CD4-positive, alpha-beta T cell (primary cell): ENCODE measurements at regions not wholly inside any gene's neighbourhood (a gene's known extent, or its start where the extent isn't known, plus 50 kb on each side); places are given as distances from the start of the nearest gene placed in this dataset.

Source experiments
- ATAC-seq: fragments of 200-7000 bp; cut with Tn5 transposase; one replicate; pipeline ENCODE4 v1.10.0; 2022; ENCODE audit warnings: mild to moderate bottlenecking; ENCODE audit not compliant: poor library complexity
- CTCF ChIA-PET: fragments of 350-600 bp; sonication (Branson Sonifier 250); formaldehyde crosslinking; loops from one replicate; lab custom pipeline; 2021; ENCODE audit warnings: antibody characterized with exemption, inconsistent platforms; lab: Charles Lee
- POLR2A ChIA-PET: fragments of 350-600 bp; sonication (Branson Sonifier 250); formaldehyde crosslinking; loops from one replicate; lab custom pipeline; 2021; ENCODE audit warnings: antibody characterized with exemption, inconsistent platforms; lab: Charles Lee
- DNase-seq, 14 experiments: peaks; one replicate each; pipeline ENCODE4 v3.0.0-alpha.2; 2013 to 2020; ENCODE audit warnings: mixed read lengths in 2 of 14
- H3K27ac ChIP-seq, 2 donors: one replicate each; pipeline versions ENCODE4 v1.5.1 to v1.7.0; 2013; ENCODE audit warnings: low read length in 2 of 2, low read depth in 1 of 2, mild to moderate bottlenecking in 1 of 2
- H3K27me3 ChIP-seq, 2 experiments: 1 replicate in 1 of 2; 2 replicates in 1 of 2; pipeline versions ENCODE4 v1.6.1 to v1.7.0; 2013; ENCODE audit warnings: low read length in 2 of 2, control low read depth in 1 of 2, mild to moderate bottlenecking in 1 of 2, moderate library complexity in 1 of 2; ENCODE audit not compliant: insufficient read depth in 2 of 2, control insufficient read depth in 1 of 2
- H3K36me3 ChIP-seq: one replicate; pipeline ENCODE4 v1.6.1; 2013; ENCODE audit warnings: low read length, control low read depth; ENCODE audit not compliant: insufficient read depth
- H3K4me1 ChIP-seq: one replicate; pipeline ENCODE4 v1.6.1; 2013; ENCODE audit warnings: low read length, control low read depth; ENCODE audit not compliant: insufficient read depth
- H3K4me3 ChIP-seq: one replicate; pipeline ENCODE4 v1.5.1; 2013; ENCODE audit warnings: mild to moderate bottlenecking, low read length, moderate library complexity
- H3K9me3 ChIP-seq, 2 experiments: 1 replicate in 1 of 2; 2 replicates in 1 of 2; pipeline versions ENCODE4 v1.6.1 to v1.7.0; 2013; ENCODE audit warnings: low read length in 2 of 2, mild to moderate bottlenecking in 2 of 2, control low read depth in 1 of 2, moderate library complexity in 1 of 2; ENCODE audit not compliant: control insufficient read depth in 1 of 2, insufficient read depth in 1 of 2
- H3K27ac Mint-ChIP-seq: one replicate; pipeline ENCODE4 v1.8.0; 2020; ENCODE audit warnings: mixed read lengths
- H3K27me3 Mint-ChIP-seq: one replicate; pipeline ENCODE4 v1.8.0; 2021; ENCODE audit warnings: mixed read lengths
- H3K36me3 Mint-ChIP-seq: one replicate; pipeline ENCODE4 v1.8.0; 2021; ENCODE audit warnings: low read depth, mixed read lengths
- H3K4me1 Mint-ChIP-seq: one replicate; pipeline ENCODE4 v1.8.0; 2021; ENCODE audit warnings: low read depth, mixed read lengths
- H3K4me3 Mint-ChIP-seq: one replicate; pipeline ENCODE4 v1.8.0; 2020; ENCODE audit warnings: mild to moderate bottlenecking, mixed read lengths
- H3K9me3 Mint-ChIP-seq: one replicate; pipeline ENCODE4 v1.8.0; 2020; ENCODE audit warnings: mixed read lengths
- CTCF ChIP-seq: fragments of 200-600 bp; IDR thresholded peaks from one replicate; pipeline ENCODE4 v1.8.0; 2022; ENCODE audit warnings: antibody characterized with exemption, mild to moderate bottlenecking
- intact Hi-C, 2 experiments: fragments of 100-400 bp; cut with DNase I in 1 of 2; cut with micrococcal nuclease in 1 of 2; formaldehyde crosslinking; loops; one replicate each; pipeline versions ENCODE4 v1.15.1 to v1.9.0; 2023 to 2025; cut with DNase I, micrococcal nuclease

- intact Hi-C loops, result no loop called here
- no peak overlapping the region for H3K4me3 ChIP-seq
- peaks cover 4 to 9% of the 10 kb centered on the region in 2 experiments for H3K27me3 ChIP-seq
- H3K4me1 ChIP-seq, result no peaks in the 10 kb centered on the region
- Mint-ChIP-seq H3K4me3 (no peak overlapping the region), H3K9me3 (peaks cover 10% of the 10 kb centered on the region), H3K4me1 (no peaks in the 10 kb centered on the region), H3K27ac (no peak overlapping the region), H3K27me3 (peaks cover 9% of the 10 kb centered on the region), H3K36me3 (no peaks in the 10 kb centered on the region)
- ATAC-seq (no peak), DNase-seq (no peak)
- peaks cover 15 to 21% of the 10 kb centered on the region in 2 experiments for H3K9me3 ChIP-seq
- CTCF ChIA-PET, result no interaction called here
- POLR2A ChIA-PET, result no interaction called here
- H3K27ac ChIP-seq, result no peak overlapping the region
- H3K36me3 ChIP-seq, result no peaks in the 10 kb centered on the region
- TF ChIP-seq CTCF, result no peak
Measured at GRCh38 chr11:70747921-70748320, 349.6 kb downstream of the CTTN start.

GRCh38 chr11:70751142-70751734 is 352.9 kb downstream of the CTTN start:
- no peak for DNase-seq
- H3K4me3 Mint-ChIP-seq, result no peak overlapping the region
- Histone ChIP-seq H3K27ac (no peak overlapping the region), H3K36me3 (no peaks in the 10 kb centered on the region), H3K4me1 (peaks cover 7% of the 10 kb centered on the region), H3K9me3 (peaks cover 15 to 26% of the 10 kb centered on the region in 2 experiments), H3K4me3 (no peak overlapping the region), H3K27me3 (peaks cover 8 to 13% of the 10 kb centered on the region in 2 experiments)
- ChIA-PET CTCF (no interaction called here), POLR2A (no interaction called here)
- peaks cover 10% of the 10 kb centered on the region for H3K9me3 Mint-ChIP-seq
- H3K27ac Mint-ChIP-seq, result no peak overlapping the region
- no peaks in the 10 kb centered on the region for H3K36me3 Mint-ChIP-seq
- no peaks in the 10 kb centered on the region for H3K4me1 Mint-ChIP-seq
- no peak for ATAC-seq
- TF ChIP-seq CTCF, result no peak
- peaks cover 26% of the 10 kb centered on the region for H3K27me3 Mint-ChIP-seq
- intact Hi-C loops, result no loop called here

DNA sequence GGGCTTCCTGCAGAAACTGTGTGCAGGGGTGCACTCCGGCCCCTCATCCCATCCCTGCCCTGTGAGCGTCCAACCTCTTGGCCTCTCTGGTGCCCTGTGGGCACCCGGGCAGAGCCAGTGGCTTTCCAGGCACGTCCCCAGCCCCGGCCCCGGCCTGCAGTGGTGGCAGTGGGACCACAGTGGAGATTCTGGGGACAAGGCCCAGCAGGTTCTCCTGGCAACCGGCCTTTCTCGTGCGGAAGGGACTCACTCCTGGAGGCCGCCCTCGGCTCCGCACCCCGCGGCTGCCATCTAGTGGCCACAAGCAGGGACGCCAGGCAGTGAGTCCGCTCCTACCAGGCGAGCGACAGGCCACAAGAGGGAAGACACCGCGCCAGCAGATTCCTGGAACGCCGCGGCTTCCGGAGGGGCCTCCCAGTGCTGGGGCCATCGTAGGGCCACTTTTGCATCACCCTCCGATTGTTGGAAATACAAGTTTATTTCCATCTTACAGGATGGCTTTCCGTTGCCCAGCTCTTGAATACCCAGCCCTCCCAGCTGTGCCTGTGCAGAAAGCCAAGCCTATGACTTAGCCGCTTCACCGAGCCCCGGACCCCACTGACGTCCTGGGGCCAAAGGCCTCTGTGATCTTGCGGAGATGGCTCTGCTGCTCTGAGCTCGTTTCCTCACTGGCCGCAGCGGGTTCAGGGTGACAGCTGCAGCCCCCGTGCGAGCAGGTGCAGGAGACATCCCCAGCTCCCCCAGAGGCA is 357.3 kb downstream of the CTTN start:
- ATAC-seq (peak; percentile 51), DNase-seq (peak; percentile 14 to 61 (median 34))
- Histone ChIP-seq H3K27me3 (peaks cover 10 to 12% of the 10 kb centered on the region in 2 experiments), H3K4me3 (no peak overlapping the region), H3K4me1 (peaks cover 7% of the 10 kb centered on the region), H3K27ac (no peak overlapping the region), H3K9me3 (peaks cover 10 to 30% of the 10 kb centered on the region in 2 experiments), H3K36me3 (no peaks in the 10 kb centered on the region)
- POLR2A ChIA-PET, result no interaction called here
- H3K4me1 Mint-ChIP-seq, result no peaks in the 10 kb centered on the region
- TF ChIP-seq CTCF, result peak; percentile 67
- peaks cover 6% of the 10 kb centered on the region for H3K9me3 Mint-ChIP-seq
- CTCF ChIA-PET, result no interaction called here
- H3K36me3 Mint-ChIP-seq, result no peaks in the 10 kb centered on the region
- H3K27ac Mint-ChIP-seq, result no peak overlapping the region
- H3K27me3 Mint-ChIP-seq, result peaks cover 25% of the 10 kb centered on the region
- intact Hi-C loops, result no loop called here
- H3K4me3 Mint-ChIP-seq, result no peak overlapping the region
